Gastrocnemius medialis (tissue), 4 donors: ENCODE measurements at regions not wholly inside any gene's neighbourhood (a gene's known extent, or its start where the extent isn't known, plus 50 kb on each side); places are given as distances from the start of the nearest gene placed in this dataset.

ENCODE experiments used
- CTCF ChIP-seq, 5 experiments: fragments of 450-650 bp in 3 of 5; fragments of 200-600 bp in 2 of 5; sonication (generic) in 2 of 5; IDR thresholded peaks in 4 of 5; conservative IDR thresholded peaks in 1 of 5; 1 replicate in 4 of 5; 2 replicates in 1 of 5; pipeline ENCODE4 v1.5.1; 2016 to 2019; ENCODE audit warnings: antibody characterized with exemption in 5 of 5, mild to moderate bottlenecking in 3 of 5, moderate library complexity in 3 of 5
- POLR2A ChIP-seq, 2 donors: fragments of 450-650 bp; IDR thresholded peaks; one replicate each; pipeline ENCODE4 v1.6.1; 2017; ENCODE audit warnings: antibody characterized with exemption in 2 of 2, mild to moderate bottlenecking in 2 of 2, moderate library complexity in 2 of 2

- no peak for TF ChIP-seq CTCF (IDR thresholded peaks at IDR 0.05 in 4 of 5, conservative IDR thresholded peaks at IDR 0.05 in 1 of 5)
- no peak for TF ChIP-seq POLR2A (IDR thresholded peaks at IDR 0.05)
These were observed 463.1 kb downstream of the PIK3C3 start for GRCh38 chr18:42418121-42418520.
